MCF 10A (cell line): ENCODE measurements at regions not wholly inside any gene's neighbourhood (a gene's known extent, or its start where the extent isn't known, plus 50 kb on each side); places are given as distances from the start of the nearest gene placed in this dataset.

Source experiments
- BruUV-seq: library from RNA; stranded (reverse); fragments of 400-500 nt; replicated peaks from 2 replicates; lab custom pipeline; 2021; lab: Mats Ljungman, UMichigan
- CTCF ChIA-PET: fragments of 300-600 bp; sonication (Branson Sonifier 250); formaldehyde crosslinking; extraction: SDS; loops from one replicate; lab custom pipeline; 2021; ENCODE audit warnings: antibody characterized with exemption, inconsistent platforms; lab: Yijun Ruan, JAX
- POLR2A ChIA-PET: fragments of 300-600, 350-650 bp; sonication (Branson Sonifier 250); formaldehyde crosslinking; extraction: SDS; loops from one replicate; lab custom pipeline; 2020; ENCODE audit warnings: antibody characterized with exemption, inconsistent platforms; lab: Yijun Ruan, JAX
- DNase-seq: peaks from one replicate; pipeline ENCODE4 v3.0.0-alpha.2; 2018; ENCODE audit not compliant: unreplicated experiment
- H3K27ac Mint-ChIP-seq: one replicate; pipeline ENCODE4 v1.8.0; 2022; ENCODE audit warnings: mild to moderate bottlenecking, low read depth, mixed read lengths; ENCODE audit not compliant: unreplicated experiment
- H3K27me3 Mint-ChIP-seq: one replicate; pipeline ENCODE4 v1.8.0; 2022; ENCODE audit warnings: mixed read lengths; ENCODE audit not compliant: insufficient read depth, unreplicated experiment
- H3K36me3 Mint-ChIP-seq: one replicate; pipeline ENCODE4 v1.8.0; 2022; ENCODE audit warnings: mild to moderate bottlenecking, moderate library complexity, mixed read lengths; ENCODE audit not compliant: insufficient read depth, unreplicated experiment
- H3K4me1 Mint-ChIP-seq: one replicate; pipeline ENCODE4 v1.8.0; 2022; ENCODE audit warnings: mixed read lengths; ENCODE audit not compliant: insufficient read depth, unreplicated experiment
- H3K4me3 Mint-ChIP-seq: one replicate; pipeline ENCODE4 v1.8.0; 2022; ENCODE audit warnings: mild to moderate bottlenecking, moderate library complexity, mixed read lengths; ENCODE audit not compliant: unreplicated experiment
- H3K9me3 Mint-ChIP-seq: one replicate; pipeline ENCODE4 v1.8.0; 2022; ENCODE audit warnings: mixed read lengths; ENCODE audit not compliant: unreplicated experiment
- intact Hi-C: fragments of 100-400 bp; cut with micrococcal nuclease; formaldehyde crosslinking; loops from 2 replicates; pipeline ENCODE4 v1.14.1; 2022
- TF ChIP-seq, protein P1 (sequence below): fragments of 200-600 bp; IDR thresholded peaks from one replicate; pipeline ENCODE4 v1.8.0; 2022; ENCODE audit warnings: antibody characterized with exemption, mild to moderate bottlenecking; ENCODE audit not compliant: unreplicated experiment

- no peaks in the 10 kb centered on the region for H3K4me1 Mint-ChIP-seq
Measured at GRCh38 chr4:127209580-127210095, 423.1 kb upstream of the INTU start.

DNA sequence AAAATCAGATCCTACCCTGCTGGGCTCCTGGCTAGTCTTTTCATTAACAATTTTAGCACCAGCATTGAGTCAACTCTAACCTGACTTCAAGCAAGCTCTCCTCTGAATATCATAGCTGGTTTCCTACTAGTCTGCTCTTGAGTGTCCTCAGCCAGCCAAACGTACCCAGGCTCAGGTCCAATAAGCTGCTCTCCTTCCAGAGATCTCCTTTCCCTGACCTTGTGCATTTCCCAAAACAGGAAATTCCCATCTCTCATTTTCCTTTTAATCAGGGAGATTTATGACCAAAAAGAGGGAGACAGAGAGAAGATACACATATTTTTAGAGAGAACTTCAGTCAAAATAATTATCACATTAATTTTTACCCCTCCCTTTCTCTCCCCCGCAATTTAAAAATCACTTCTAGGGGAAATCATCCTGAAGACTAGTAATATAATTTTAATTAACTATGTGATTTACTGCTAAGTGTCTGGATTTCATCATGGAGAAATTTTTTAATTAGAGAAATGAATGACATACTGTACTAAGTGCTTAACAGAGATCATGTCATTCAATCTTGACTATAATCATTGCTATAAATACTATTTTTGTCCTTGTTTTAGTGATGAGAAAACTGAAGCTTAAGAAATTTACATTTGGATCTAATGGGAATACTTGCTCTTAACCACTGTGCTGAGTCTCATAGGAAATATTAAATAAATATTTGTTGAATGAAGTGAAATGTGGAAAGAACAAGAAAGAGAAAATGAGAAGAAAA lies 421.7 kb upstream of the INTU start:
- H3K27ac Mint-ChIP-seq = no peak overlapping the region
- no peaks in the 10 kb centered on the region for H3K36me3 Mint-ChIP-seq
- H3K4me1 Mint-ChIP-seq = no peaks in the 10 kb centered on the region
- intact Hi-C loops = no loop called here
- no peaks in the 10 kb centered on the region for H3K27me3 Mint-ChIP-seq
- ChIA-PET CTCF (interaction anchor here (1.2 kb wide), 1 partner anchor 376 kb away, joined by 3 read pairs; no protein-coding TSS in a partner anchor), POLR2A (no interaction called here)
- no peaks in the 10 kb centered on the region for H3K9me3 Mint-ChIP-seq
- BruUV-seq = no TSS peak
- no peak overlapping the region for H3K4me3 Mint-ChIP-seq
- TF ChIP-seq, protein P1, sequence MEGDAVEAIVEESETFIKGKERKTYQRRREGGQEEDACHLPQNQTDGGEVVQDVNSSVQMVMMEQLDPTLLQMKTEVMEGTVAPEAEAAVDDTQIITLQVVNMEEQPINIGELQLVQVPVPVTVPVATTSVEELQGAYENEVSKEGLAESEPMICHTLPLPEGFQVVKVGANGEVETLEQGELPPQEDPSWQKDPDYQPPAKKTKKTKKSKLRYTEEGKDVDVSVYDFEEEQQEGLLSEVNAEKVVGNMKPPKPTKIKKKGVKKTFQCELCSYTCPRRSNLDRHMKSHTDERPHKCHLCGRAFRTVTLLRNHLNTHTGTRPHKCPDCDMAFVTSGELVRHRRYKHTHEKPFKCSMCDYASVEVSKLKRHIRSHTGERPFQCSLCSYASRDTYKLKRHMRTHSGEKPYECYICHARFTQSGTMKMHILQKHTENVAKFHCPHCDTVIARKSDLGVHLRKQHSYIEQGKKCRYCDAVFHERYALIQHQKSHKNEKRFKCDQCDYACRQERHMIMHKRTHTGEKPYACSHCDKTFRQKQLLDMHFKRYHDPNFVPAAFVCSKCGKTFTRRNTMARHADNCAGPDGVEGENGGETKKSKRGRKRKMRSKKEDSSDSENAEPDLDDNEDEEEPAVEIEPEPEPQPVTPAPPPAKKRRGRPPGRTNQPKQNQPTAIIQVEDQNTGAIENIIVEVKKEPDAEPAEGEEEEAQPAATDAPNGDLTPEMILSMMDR = no peak
- no peak for DNase-seq

More at GRCh38 chr4:127209580-127210095, 423.1 kb upstream of the INTU start:
- Mint-ChIP-seq H3K27ac (no peak overlapping the region), H3K4me3 (no peak overlapping the region), H3K36me3 (no peaks in the 10 kb centered on the region), H3K27me3 (no peaks in the 10 kb centered on the region), H3K9me3 (no peaks in the 10 kb centered on the region)
- CTCF ChIA-PET = interaction anchor here (1.2 kb wide), 1 partner anchor 378 kb away, joined by 3 read pairs; no protein-coding TSS in a partner anchor
- intact Hi-C loops = no loop called here
- BruUV-seq = no TSS peak
- DNase-seq = no peak
- POLR2A ChIA-PET = no interaction called here
- TF ChIP-seq, protein P1 = no peak

DNA sequence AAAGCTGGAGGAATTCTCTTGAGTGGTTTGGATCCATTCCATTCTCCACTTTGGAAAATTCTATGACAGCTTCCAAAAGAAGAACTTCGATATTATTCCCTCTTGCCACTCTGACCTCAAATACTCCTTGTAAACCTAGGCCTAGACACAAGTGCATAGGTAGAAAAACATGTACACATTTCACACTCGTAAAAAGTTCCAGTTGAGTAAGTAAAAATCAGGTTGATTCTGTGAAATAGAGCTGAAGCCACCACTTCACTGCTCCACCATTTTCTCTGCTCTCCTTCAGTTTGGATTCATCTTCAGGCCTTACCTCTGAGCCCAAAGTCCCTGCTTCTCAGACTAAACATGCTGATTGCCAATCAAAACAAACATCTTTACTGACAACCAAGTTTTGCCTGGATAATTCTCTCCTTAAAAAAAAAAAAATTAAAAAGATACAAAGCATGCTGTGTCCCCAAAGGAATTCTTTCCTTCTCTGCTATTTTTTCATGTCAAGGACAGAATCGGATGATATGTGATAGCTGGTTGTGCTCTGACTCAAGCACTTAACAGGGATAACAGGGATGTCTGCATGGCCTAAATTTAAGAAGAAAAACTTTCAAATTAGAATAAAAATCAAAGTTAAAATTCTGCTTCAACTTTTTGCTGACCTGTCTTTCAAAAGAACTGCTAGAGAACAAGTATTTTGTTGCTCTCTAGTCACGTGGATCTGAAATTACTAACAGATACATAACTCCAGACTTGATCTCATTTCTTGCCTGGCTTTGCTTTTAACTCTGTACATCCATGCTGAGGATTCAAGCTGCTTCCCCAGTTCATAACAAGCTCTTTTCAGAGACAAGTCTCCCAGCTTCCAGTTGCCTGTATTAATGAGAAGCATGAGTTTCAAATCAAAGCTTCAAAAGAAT lies 420.9 kb upstream of the INTU start:
- CTCF ChIA-PET = interaction anchor here (0.7 kb wide), 1 partner anchor 1307 kb away, joined by 4 read pairs; no protein-coding TSS in a partner anchor
- TF ChIP-seq, protein P1 = no peak
- POLR2A ChIA-PET = no interaction called here
- intact Hi-C loops = no loop called here
- no peaks in the 10 kb centered on the region for H3K9me3 Mint-ChIP-seq
- DNase-seq = no peak
- no peaks in the 10 kb centered on the region for H3K4me1 Mint-ChIP-seq
- H3K27me3 Mint-ChIP-seq = no peaks in the 10 kb centered on the region
- H3K4me3 Mint-ChIP-seq = no peak overlapping the region
- H3K36me3 Mint-ChIP-seq = no peaks in the 10 kb centered on the region
- no TSS peak for BruUV-seq
- H3K27ac Mint-ChIP-seq = no peak overlapping the region

DNA sequence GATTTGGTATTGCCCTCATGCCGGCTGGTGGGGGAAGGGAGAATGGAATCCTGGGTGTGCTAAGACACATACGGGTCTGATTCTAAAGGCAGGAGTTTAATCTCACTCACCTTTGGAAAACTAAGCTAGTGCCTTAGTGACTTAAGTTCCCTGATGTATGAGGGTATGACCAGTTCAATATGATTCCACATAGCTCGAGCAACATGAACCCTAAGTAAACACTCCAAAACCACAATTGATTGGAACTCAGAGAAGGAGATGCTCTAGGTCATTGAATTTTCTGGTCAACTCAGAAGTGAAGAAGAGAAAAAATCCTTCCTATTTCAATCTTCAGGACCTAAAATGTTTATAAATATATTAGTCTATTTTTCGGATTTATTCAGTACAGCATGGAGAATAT lies 420.1 kb upstream of the INTU start:
- BruUV-seq = no TSS peak
- Mint-ChIP-seq H3K27me3 (no peaks in the 10 kb centered on the region), H3K4me3 (no peak overlapping the region), H3K36me3 (no peaks in the 10 kb centered on the region), H3K27ac (no peak overlapping the region), H3K9me3 (no peaks in the 10 kb centered on the region), H3K4me1 (no peaks in the 10 kb centered on the region)
- intact Hi-C loops = no loop called here
- TF ChIP-seq, protein P1 = no peak
- ChIA-PET CTCF (no interaction called here), POLR2A (no interaction called here)
- no peak for DNase-seq
